Hepatocyte (in vitro differentiated cells): ENCODE measurements at regions not wholly inside any gene's neighbourhood (a gene's known extent, or its start where the extent isn't known, plus 50 kb on each side); places are given as distances from the start of the nearest gene placed in this dataset.

Source experiments
- EZH2 ChIP-seq: fragments of 200-600 bp; sonication (generic); IDR thresholded peaks from 2 replicates; pipeline ENCODE4 v1.6.1; 2016; ENCODE audit warnings: antibody characterized with exemption, mild to moderate bottlenecking, borderline replicate concordance
- EZH2phosphoT487 ChIP-seq: fragments of 200-600 bp; sonication (generic); IDR thresholded peaks from one replicate; pipeline ENCODE4 v1.6.1; 2018; ENCODE audit warnings: antibody characterized with exemption, mild to moderate bottlenecking, low read depth, moderate library complexity; ENCODE audit not compliant: unreplicated experiment, severe bottlenecking
- TF ChIP-seq, protein P1 (sequence below): fragments of 200-600 bp; sonication (generic); IDR thresholded peaks from 2 replicates; pipeline ENCODE4 v1.5.1; 2016; ENCODE audit warnings: antibody characterized with exemption, mild to moderate bottlenecking; ENCODE audit not compliant: poor library complexity

DNA sequence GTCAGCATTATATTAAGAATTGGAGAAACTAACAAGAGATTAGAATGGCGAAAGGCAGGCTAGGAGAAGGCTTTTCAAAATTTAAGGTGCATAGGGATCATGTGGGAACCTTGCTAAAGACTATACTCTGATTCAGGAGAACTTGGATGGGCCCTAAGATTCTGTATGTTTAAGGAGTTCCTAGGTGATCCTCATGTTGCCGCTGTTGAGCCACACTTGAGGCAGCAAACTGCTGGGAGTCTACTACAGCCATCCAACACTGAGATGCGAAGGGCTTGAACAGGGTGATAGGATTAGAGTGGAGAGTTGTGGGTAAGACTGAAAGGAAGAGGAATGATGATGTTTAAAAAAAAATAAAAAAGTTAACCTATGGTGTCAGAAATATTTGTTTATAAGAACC lies 1013.2 kb downstream of the MRPL39 start:
- TF ChIP-seq, protein P1, sequence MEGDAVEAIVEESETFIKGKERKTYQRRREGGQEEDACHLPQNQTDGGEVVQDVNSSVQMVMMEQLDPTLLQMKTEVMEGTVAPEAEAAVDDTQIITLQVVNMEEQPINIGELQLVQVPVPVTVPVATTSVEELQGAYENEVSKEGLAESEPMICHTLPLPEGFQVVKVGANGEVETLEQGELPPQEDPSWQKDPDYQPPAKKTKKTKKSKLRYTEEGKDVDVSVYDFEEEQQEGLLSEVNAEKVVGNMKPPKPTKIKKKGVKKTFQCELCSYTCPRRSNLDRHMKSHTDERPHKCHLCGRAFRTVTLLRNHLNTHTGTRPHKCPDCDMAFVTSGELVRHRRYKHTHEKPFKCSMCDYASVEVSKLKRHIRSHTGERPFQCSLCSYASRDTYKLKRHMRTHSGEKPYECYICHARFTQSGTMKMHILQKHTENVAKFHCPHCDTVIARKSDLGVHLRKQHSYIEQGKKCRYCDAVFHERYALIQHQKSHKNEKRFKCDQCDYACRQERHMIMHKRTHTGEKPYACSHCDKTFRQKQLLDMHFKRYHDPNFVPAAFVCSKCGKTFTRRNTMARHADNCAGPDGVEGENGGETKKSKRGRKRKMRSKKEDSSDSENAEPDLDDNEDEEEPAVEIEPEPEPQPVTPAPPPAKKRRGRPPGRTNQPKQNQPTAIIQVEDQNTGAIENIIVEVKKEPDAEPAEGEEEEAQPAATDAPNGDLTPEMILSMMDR: no peak
- TF ChIP-seq EZH2: no peak
- TF ChIP-seq EZH2phosphoT487: no peak
